Neural cell (in vitro differentiated cells): ENCODE measurements at regions not wholly inside any gene's neighbourhood (a gene's known extent, or its start where the extent isn't known, plus 50 kb on each side); places are given as distances from the start of the nearest gene placed in this dataset.

Experiments used
- H2AFZ ChIP-seq: fragments of 200-600, 300-800 bp; sonication (generic), shearing (Covaris generic); 2 replicates; pipeline ENCODE4 v1.6.0; 2014; ENCODE audit warnings: low read depth, mild to moderate bottlenecking, antibody characterized with exemption, low read length, moderate library complexity
- H3F3A ChIP-seq: fragments of 200-600 bp; shearing (Covaris generic); 2 replicates; pipeline ENCODE4 v1.6.1; 2016; ENCODE audit warnings: mild to moderate bottlenecking, moderate library complexity, mixed read lengths, antibody characterized with exemption, low read length; ENCODE audit not compliant: insufficient read depth, poor library complexity, severe bottlenecking
- H3K27ac ChIP-seq: fragments of 200-600, 300-800 bp; sonication (generic), shearing (Covaris generic); 2 replicates; pipeline ENCODE4 v1.5.1; 2014; ENCODE audit warnings: mild to moderate bottlenecking, low read length, moderate library complexity
- H3K27me3 ChIP-seq: fragments of 300-800, 200-600 bp; sonication (generic), shearing (Covaris generic); 2 replicates; pipeline ENCODE4 v1.6.0; 2014; ENCODE audit warnings: mild to moderate bottlenecking, low read depth, low read length, moderate library complexity; ENCODE audit not compliant: insufficient read depth
- H3K36me3 ChIP-seq: fragments of 300-800, 200-600 bp; sonication (generic), shearing (Covaris generic); 2 replicates; pipeline ENCODE4 v1.5.1; 2014; ENCODE audit warnings: mild to moderate bottlenecking, antibody characterized with exemption, low read length, moderate library complexity; ENCODE audit not compliant: insufficient read depth
- H3K4me2 ChIP-seq: fragments of 300-800, 200-600 bp; sonication (generic), shearing (Covaris generic); 2 replicates; pipeline ENCODE4 v1.6.0; 2014; ENCODE audit warnings: mild to moderate bottlenecking, low read length
- H3K4me3 ChIP-seq: fragments of 300-800, 200-600 bp; sonication (generic), shearing (Covaris generic); 2 replicates; pipeline ENCODE4 v1.5.1; 2014; ENCODE audit warnings: mild to moderate bottlenecking, low read length, moderate library complexity
- H3K79me2 ChIP-seq: fragments of 200-600 bp; shearing (Covaris generic); replicated peaks from 2 replicates; pipeline ENCODE4 v1.6.0; 2014; ENCODE audit warnings: mild to moderate bottlenecking, low read length, moderate library complexity; ENCODE audit not compliant: insufficient read depth
- H3K9ac ChIP-seq: fragments of 300-800, 200-600 bp; sonication (generic), shearing (Covaris generic); 2 replicates; pipeline ENCODE4 v1.6.1; 2016; ENCODE audit warnings: mild to moderate bottlenecking, low read length, mixed read lengths
- H3K9me2 ChIP-seq: fragments of 200-600 bp; shearing (Covaris generic); 2 replicates; pipeline ENCODE4 v1.6.1; 2016; ENCODE audit warnings: mild to moderate bottlenecking, low read length, mixed read lengths; ENCODE audit not compliant: insufficient read depth
- H3K9me3 ChIP-seq: fragments of 200-600, 300-800 bp; sonication (generic), shearing (Covaris generic); 2 replicates; pipeline ENCODE4 v1.6.1; 2016; ENCODE audit warnings: mild to moderate bottlenecking, mixed run types, low read length, moderate library complexity, mixed read lengths
- H4K20me1 ChIP-seq: fragments of 200-600 bp; shearing (Covaris generic); 2 replicates; pipeline ENCODE4 v1.6.1; 2016; ENCODE audit warnings: mild to moderate bottlenecking, mixed run types; ENCODE audit not compliant: insufficient read depth
- EP300 ChIP-seq: fragments of 450-650 bp; conservative IDR thresholded peaks from 2 replicates; pipeline ENCODE4 v1.6.1; 2014; ENCODE audit warnings: antibody characterized with exemption, mild to moderate bottlenecking, moderate library complexity; ENCODE audit not compliant: poor library complexity, severe bottlenecking
- EZH2 ChIP-seq: fragments of 200-600, 300-800 bp; shearing (Covaris generic), sonication (generic); IDR thresholded peaks from 2 replicates; pipeline ENCODE4 v1.6.1; 2014; ENCODE audit warnings: antibody characterized with exemption, low read length, borderline replicate concordance, mild to moderate bottlenecking; ENCODE audit not compliant: insufficient read depth, poor library complexity, severe bottlenecking
- MXI1 ChIP-seq: fragments of 450-650 bp; conservative IDR thresholded peaks from 2 replicates; pipeline ENCODE4 v1.6.1; 2014; ENCODE audit warnings: antibody characterized with exemption, mild to moderate bottlenecking; ENCODE audit not compliant: poor library complexity, severe bottlenecking
- POLR2AphosphoS5 ChIP-seq: IDR thresholded peaks from 2 replicates; pipeline ENCODE4 v1.6.1; 2012
- RAD21 ChIP-seq: fragments of 450-650 bp; conservative IDR thresholded peaks from 2 replicates; pipeline ENCODE4 v1.6.1; 2014; ENCODE audit warnings: antibody characterized with exemption, mild to moderate bottlenecking, moderate library complexity
- SMC3 ChIP-seq: fragments of 450-650 bp; conservative IDR thresholded peaks from 2 replicates; pipeline ENCODE4 v1.6.1; 2014; ENCODE audit warnings: antibody characterized with exemption, mild to moderate bottlenecking, moderate library complexity; ENCODE audit not compliant: poor library complexity
- TAF1 ChIP-seq: IDR thresholded peaks from 2 replicates; pipeline ENCODE4 v1.6.1; 2012; ENCODE audit warnings: low read depth
- TF ChIP-seq, protein P1 (sequence below): fragments of 450-650 bp; IDR thresholded peaks from 2 replicates; pipeline ENCODE4 v1.5.1; 2014; ENCODE audit warnings: antibody characterized with exemption, mild to moderate bottlenecking, moderate library complexity; ENCODE audit not compliant: poor library complexity, severe bottlenecking
- TF ChIP-seq, protein P2 (sequence below): IDR thresholded peaks from 2 replicates; pipeline ENCODE4 v1.6.1; 2012; ENCODE audit warnings: borderline replicate concordance

DNA sequence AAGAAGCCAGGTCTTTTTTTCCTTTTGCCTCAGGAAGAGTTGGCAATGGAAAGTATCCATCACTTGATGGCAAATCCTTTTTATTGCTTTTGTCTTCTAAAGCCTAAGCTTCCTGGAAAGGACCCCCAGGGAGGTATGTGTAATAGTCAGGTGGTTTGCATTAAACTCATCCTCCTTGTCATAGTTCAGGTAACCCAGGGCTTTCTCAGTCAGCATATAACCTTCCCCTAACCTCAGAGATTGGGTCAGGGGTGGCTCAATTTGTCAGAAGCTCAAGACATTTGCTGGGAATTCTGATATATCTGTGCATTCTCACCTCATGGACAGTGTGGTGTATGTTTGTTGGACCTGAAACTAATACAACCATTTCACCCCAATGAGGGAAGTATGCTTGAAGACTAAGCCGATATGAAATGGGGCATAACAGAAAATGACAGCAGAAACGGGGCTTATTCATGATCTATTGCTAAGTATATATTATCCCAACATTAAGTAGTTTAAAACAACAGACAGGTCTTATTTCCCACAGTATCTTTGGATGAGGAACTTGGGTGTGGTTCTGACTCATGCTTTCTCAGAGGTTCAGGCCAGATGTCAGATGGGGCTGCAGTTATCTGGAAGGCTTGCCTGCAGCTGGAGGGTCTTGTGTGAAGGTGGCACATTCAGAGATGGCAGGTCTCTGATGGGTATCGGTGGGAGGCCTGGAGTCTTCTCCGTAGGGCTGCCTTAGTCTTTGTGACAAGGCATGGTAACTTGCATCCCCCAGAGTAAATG is 135.8 kb upstream of the SPON1 start:
- Histone ChIP-seq H3K27me3 (no peaks in the 10 kb centered on the region), H3K9me3 (no peaks in the 10 kb centered on the region), H3K27ac (no peak overlapping the region), H3K4me2 (no peak overlapping the region), H4K20me1 (no peaks in the 10 kb centered on the region), H3K36me3 (no peaks in the 10 kb centered on the region), H2AFZ (no peak overlapping the region), H3K9me2 (no peaks in the 10 kb centered on the region), H3F3A (no peaks in the 10 kb centered on the region), H3K9ac (no peak overlapping the region), H3K4me3 (no peak overlapping the region), H3K79me2 (no peaks in the 10 kb centered on the region)
- TF ChIP-seq, protein P1, sequence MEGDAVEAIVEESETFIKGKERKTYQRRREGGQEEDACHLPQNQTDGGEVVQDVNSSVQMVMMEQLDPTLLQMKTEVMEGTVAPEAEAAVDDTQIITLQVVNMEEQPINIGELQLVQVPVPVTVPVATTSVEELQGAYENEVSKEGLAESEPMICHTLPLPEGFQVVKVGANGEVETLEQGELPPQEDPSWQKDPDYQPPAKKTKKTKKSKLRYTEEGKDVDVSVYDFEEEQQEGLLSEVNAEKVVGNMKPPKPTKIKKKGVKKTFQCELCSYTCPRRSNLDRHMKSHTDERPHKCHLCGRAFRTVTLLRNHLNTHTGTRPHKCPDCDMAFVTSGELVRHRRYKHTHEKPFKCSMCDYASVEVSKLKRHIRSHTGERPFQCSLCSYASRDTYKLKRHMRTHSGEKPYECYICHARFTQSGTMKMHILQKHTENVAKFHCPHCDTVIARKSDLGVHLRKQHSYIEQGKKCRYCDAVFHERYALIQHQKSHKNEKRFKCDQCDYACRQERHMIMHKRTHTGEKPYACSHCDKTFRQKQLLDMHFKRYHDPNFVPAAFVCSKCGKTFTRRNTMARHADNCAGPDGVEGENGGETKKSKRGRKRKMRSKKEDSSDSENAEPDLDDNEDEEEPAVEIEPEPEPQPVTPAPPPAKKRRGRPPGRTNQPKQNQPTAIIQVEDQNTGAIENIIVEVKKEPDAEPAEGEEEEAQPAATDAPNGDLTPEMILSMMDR = no peak
- TF ChIP-seq TAF1 (no peak), SMC3 (no peak), RAD21 (no peak), POLR2AphosphoS5 (no peak), EZH2 (no peak), MXI1 (no peak), EP300 (no peak)
- TF ChIP-seq, protein P2, sequence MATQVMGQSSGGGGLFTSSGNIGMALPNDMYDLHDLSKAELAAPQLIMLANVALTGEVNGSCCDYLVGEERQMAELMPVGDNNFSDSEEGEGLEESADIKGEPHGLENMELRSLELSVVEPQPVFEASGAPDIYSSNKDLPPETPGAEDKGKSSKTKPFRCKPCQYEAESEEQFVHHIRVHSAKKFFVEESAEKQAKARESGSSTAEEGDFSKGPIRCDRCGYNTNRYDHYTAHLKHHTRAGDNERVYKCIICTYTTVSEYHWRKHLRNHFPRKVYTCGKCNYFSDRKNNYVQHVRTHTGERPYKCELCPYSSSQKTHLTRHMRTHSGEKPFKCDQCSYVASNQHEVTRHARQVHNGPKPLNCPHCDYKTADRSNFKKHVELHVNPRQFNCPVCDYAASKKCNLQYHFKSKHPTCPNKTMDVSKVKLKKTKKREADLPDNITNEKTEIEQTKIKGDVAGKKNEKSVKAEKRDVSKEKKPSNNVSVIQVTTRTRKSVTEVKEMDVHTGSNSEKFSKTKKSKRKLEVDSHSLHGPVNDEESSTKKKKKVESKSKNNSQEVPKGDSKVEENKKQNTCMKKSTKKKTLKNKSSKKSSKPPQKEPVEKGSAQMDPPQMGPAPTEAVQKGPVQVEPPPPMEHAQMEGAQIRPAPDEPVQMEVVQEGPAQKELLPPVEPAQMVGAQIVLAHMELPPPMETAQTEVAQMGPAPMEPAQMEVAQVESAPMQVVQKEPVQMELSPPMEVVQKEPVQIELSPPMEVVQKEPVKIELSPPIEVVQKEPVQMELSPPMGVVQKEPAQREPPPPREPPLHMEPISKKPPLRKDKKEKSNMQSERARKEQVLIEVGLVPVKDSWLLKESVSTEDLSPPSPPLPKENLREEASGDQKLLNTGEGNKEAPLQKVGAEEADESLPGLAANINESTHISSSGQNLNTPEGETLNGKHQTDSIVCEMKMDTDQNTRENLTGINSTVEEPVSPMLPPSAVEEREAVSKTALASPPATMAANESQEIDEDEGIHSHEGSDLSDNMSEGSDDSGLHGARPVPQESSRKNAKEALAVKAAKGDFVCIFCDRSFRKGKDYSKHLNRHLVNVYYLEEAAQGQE = no peak

DNA sequence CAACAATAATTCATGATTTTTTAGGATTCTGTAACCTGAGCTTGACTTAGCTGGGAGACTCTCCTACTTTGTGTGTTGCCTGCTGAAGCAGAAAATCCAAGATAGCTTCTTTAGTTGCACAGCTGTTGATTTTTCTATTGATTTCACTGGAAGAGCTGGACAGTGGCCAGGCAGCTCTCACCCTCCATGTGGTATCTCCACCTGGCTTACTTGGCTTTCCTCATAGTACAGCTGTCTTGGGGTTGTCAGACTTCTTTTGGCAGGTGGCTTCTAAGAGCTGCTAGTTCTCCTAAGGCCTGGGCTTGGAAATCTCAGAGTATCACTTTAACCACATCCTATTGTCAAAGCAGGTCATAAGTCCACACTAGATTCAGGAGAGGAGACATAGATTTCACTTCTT is 130.8 kb upstream of the SPON1 start:
- no peaks in the 10 kb centered on the region for H3K27me3 ChIP-seq
- H3F3A ChIP-seq = no peaks in the 10 kb centered on the region
- no peaks in the 10 kb centered on the region for H3K9me2 ChIP-seq
- H2AFZ ChIP-seq = no peak overlapping the region
- no peak overlapping the region for H3K9ac ChIP-seq
- H3K4me2 ChIP-seq = no peak overlapping the region
- H4K20me1 ChIP-seq = no peaks in the 10 kb centered on the region
- H3K36me3 ChIP-seq = no peaks in the 10 kb centered on the region
- H3K79me2 ChIP-seq = no peaks in the 10 kb centered on the region
- no peaks in the 10 kb centered on the region for H3K9me3 ChIP-seq
- no peak overlapping the region for H3K27ac ChIP-seq
- no peak overlapping the region for H3K4me3 ChIP-seq
- TF ChIP-seq TAF1 (no peak), RAD21 (no peak), EP300 (no peak), SMC3 (no peak), MXI1 (no peak)
- TF ChIP-seq, protein P2 = no peak
